Spleen (tissue), 3 donors: ENCODE measurements at regions not wholly inside any gene's neighbourhood (a gene's known extent, or its start where the extent isn't known, plus 50 kb on each side); places are given as distances from the start of the nearest gene placed in this dataset.

Experiments
- POLR2A ChIP-seq, 3 donors: fragments of 450-650 bp; IDR thresholded peaks; one replicate each; pipeline ENCODE4 v1.5.1; 2017; ENCODE audit warnings: antibody characterized with exemption in 3 of 3, mild to moderate bottlenecking in 1 of 3
- POLR2AphosphoS5 ChIP-seq, 3 donors: sonication (generic); formaldehyde crosslinking; IDR thresholded peaks; one replicate each; pipeline ENCODE4 v1.5.1; 2017; ENCODE audit warnings: antibody characterized with exemption in 3 of 3

GRCh38 chr16:87245511-87245910 lies 71.7 kb downstream of the C16orf95 start:
- no peak for TF ChIP-seq POLR2A (IDR thresholded peaks at IDR 0.05)
- TF ChIP-seq POLR2AphosphoS5 (IDR thresholded peaks at IDR 0.05) = no peak
